ENCODE measurements at regions not wholly inside any gene's neighbourhood (a gene's known extent, or its start where the extent isn't known, plus 50 kb on each side); places are given as distances from the start of the nearest gene placed in this dataset.
"Not testable (repeated sequence)": the region's sequence is repeated elsewhere in the genome, so short reads cannot be mapped to it uniquely, and the experiment has no call there.

DNA sequence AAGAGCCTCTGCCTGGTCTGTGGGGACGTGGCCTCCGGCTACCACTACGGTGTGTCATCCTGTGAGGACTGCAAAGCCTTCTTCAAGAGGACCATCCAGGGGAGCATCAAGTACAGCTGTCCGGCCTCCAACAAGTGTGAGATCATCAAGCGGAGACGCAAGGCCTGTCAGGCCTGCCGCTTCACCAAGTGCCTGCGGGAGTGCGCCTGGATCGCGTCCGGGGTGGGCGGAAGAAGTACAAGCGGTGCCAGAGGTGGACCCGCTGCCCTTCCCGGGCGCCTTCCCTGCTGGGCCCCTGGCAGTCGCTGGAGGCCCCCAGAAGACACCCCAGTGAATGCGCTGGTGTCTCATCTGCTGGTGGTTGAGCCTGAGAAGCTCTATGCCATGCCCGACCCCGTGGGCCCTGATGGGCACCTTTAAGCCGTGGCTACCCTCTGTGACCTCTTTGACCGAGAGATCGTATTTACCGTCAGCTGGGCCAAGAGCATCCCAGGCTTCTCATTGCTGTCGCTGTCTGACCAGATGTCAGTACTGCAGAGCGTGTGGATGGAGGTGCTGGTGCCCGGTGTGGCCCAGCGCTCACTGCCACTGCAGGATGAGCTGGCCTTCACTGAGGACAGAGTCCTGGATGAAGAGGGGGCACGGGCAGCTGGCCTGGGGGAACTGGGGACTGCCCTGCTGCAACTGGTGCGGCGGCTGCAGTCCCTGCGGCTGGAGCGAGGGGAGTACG is 84.3 kb downstream of the MRPL57 start:
- not testable (repeated sequence) for DNase-seq (ENCODE audit: low read depth in 2 of 3, low spot score in 2 of 3)

DNA sequence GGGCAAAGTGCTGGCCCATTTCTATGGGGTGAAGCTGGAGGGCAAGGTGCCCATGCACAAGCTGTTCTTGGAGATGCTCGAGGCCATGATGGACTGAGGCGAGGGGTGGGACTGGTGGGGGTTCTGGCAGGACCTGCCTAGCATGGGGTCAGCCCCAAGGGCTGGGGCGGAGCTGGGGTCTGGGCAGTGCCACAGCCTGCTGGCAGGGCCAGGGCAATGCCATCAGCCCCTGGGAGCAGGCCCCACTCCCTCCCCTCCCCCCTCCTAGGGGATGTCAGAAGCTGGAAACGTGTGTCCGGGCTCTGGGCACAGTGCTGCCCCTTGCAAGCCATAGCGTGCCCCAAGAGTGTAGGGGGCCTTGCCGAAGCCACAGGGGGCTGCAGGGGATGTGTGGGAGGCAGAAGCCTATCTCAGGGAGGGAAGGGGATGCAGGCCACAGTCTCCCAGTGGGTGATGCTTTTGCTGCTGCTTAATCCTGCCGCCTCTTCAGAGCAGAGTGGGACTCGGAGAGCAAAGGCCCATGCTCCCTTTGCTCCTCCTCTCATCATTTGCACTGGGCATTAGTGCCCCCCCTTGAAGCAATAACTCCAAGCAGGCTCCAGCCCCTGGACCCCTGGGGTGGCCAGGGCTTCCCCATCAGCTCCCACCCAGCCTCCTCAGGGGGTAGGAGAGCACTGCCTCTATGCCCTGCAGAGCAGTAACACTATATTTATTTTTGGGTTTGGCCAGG is 85.2 kb downstream of the MRPL57 start:
- DNase-seq (ENCODE audit: low read depth in 2 of 3, low spot score in 2 of 3) = not testable (repeated sequence)

DNA sequence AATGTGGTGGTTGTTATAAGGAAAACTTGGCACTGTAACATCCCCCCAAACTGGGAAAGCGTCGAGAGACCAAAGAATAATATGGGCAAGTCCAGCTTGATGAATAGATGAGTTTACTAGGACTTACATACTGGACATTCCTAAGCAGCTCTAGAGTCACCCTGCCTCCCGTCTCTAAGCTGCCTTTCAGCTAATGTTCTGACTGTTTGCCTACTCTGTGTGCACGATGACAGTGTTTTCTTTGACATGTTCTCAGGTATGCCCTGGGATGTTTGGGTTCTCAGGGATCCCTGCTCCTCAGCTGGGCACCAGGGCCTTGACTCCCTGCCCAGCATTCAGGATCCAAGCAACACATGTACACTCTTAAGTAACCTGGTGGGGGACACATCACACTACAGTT is 87.5 kb downstream of the MRPL57 start:
- not testable (repeated sequence) for DNase-seq (ENCODE audit: low read depth in 2 of 3, low spot score in 2 of 3)

DNA sequence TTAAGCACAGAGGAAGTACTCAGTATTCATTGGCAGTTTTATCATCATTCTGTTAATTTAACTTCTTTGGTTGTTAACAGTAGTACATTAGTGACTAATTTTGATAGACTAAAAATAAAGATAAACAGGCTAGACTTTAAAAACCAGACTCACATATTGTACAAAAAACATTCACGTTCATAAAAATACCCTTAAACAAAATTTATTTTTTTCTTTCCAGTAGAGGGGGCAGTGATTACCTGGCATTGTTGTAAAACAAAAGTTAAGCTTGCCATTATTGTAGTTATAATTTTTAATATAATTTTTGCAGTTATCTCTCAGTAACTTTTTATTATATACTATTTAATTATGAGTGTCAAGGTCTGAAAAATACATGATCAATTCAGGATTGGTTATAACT is 92.0 kb downstream of the MRPL57 start:
- not testable (repeated sequence) for DNase-seq (ENCODE audit: low read depth in 2 of 3, low spot score in 2 of 3)

DNA sequence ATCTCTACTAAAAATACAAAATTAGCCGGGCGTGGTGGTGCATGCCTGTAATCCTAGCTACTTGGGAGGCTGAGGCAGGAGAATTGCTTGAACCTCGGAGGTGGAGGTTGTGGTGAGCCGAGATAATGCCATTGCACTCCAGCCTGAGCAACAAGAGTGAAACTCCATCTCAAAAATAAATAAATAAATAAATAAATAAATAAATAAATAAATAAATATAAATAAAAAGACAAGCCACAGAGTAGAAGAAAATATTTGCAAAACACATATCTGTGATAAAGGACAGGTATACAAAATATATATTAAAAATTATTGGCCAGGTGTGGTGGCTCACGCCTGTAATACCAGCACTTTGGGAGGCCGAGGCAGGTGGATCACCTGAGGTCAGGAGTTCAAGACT is 96.0 kb downstream of the MRPL57 start:
- DNase-seq (ENCODE audit: low read depth in 2 of 3, low spot score in 2 of 3) = not testable (repeated sequence)

DNA sequence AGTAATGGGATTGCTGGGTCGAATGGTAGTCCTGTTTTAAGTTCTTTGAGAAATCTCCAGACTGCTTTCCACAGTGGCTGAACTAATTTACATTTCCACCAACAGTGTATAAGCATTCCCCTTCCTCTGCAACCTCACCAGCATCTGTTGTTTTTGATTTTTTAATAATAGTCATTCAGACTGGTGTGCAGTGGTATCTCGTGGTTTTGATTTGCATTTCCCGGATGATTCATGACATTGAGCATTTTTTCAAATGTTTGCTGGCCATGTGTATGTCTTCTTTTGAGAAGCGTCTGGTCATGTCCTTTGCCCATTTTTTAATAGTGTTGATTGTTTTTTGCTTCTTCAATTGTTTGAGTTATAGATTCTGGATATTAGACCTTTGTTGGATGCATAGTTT is 98.0 kb downstream of the MRPL57 start:
- DNase-seq (ENCODE audit: low read depth in 2 of 3, low spot score in 2 of 3) = not testable (repeated sequence)

DNA sequence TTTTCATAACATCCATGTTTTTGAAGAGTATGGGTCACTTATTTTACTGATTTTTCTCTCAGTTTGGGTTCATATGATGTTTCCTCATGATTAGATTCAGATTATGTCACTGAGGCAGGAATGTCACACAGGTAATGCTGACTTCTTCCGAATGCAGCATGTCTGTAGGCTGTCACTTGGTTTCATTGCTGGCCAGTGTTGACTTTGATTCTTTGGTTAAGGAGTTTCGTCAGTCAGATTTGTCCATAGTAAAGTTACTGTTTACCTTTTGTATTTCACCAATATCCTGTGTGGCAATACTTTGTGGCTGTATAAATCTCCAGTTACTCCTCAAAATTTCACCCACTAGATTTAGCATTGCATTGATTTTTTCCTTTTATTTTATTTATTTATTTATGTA is 105.6 kb downstream of the MRPL57 start:
- no peak for DNase-seq (ENCODE audit: low read depth in 2 of 3, low spot score in 2 of 3)

DNA sequence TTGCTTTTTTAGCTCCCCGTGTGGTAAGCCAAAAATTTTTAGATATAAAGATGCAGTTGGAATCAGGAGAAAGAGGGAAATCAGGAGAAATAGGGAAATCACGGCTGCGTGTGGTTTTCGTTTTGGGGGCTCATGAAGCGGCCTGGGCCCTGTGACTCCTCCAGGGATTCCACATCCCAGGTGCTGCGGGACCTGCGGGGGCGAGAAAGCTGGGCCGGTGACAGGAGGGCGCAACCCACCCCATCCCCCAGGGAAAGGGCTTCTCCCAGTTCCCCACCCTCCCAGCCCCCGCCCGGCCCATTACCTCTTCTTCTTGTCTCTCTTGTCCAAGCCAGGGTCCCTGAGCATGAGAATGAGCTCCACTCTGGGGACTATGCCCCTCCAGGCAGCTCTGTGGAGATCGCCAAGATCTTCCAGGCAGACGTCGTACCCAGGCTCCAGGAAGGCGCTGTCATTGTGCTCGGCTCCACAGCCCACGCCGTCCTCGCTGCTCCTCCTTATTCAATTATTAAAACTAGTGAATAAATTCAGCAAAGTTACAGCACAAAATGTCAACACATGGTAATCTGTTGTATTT is 111.0 kb downstream of the MRPL57 start:
- DNase-seq (ENCODE audit: low read depth in 2 of 3, low spot score in 2 of 3) = no peak

DNA sequence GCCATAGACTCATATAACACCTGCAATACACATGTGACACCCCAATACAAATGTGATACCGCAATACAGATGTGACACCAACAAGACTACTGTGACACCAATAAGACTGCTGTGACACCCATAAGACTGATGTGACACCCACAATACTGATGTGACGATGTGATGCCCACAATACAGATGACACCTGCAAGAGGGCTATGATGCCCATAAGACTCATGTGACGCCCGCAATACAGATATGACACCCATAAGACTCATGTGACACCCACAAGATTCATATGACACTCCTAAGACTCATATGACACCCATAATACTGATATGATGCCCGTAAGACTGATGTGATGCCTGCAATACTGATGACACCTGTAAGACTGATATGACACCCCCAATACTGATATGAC is 113.0 kb downstream of the MRPL57 start:
- DNase-seq (ENCODE audit: low read depth in 2 of 3, low spot score in 2 of 3) = no peak

DNA sequence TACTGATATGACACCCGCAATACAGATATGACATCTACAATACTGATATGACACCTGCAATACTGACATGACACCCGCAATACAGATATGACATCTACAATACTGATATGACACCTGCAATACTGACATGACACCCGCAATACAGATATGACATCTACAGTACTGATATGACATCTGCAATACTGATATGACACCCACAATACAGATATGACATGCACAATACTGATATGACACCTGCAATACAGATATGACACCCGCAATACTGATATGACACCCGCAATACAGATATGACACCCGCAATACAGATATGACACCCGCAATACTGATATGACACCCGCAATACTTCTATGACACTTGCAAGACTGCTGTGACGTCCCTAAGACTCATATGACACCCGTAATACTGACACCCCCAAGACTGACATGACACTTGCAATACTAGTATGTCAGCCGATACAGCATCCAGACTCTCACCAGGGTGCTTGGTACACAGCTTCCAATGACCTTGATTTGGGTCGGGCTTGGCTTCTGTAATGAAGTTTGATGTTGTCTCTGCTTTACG is 114.1 kb downstream of the MRPL57 start:
- DNase-seq (ENCODE audit: low read depth in 2 of 3, low spot score in 2 of 3) = not testable (repeated sequence)

DNA sequence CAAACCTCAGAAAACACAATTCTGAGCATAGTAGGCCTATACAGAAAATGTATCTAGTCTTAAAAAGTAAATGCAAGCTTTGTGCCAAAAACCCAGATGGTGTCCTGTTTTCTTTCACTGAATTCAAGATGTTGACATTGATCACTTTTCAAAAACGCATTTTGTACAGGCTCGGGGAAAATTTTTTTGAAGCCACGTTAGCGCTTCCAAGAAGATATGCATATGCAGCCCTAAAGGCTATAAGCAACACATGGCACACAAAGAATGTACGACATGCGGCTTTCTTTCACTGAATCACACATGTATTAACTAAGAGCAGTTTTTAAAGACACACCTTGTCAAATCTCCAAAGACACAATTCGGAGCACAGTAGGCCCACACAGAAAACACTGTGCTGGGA is 115.4 kb downstream of the MRPL57 start:
- no peak for DNase-seq (ENCODE audit: low read depth in 2 of 3, low spot score in 2 of 3)

DNA sequence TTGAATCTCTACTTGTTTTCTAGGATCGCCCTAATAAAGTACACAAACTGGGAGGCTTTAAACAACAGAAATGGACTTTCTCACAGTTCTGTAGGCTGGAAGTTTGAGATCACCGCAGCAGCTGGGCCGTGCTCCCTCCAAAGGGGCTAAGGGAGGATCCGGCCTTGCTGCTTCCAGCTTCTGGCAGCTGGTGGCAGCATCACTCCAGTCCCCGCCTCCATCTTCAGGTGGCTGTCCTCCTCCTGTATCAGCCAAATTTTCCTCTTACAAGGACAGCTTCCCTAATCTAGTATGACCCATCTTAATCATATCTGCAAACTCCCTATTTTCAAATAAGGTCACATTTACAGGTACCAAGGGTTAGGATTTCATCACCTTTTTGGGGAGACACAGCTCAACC is 120.5 kb downstream of the MRPL57 start:
- DNase-seq (ENCODE audit: low read depth in 2 of 3, low spot score in 2 of 3) = peak; percentile 2 to 62 (median 56)

DNA sequence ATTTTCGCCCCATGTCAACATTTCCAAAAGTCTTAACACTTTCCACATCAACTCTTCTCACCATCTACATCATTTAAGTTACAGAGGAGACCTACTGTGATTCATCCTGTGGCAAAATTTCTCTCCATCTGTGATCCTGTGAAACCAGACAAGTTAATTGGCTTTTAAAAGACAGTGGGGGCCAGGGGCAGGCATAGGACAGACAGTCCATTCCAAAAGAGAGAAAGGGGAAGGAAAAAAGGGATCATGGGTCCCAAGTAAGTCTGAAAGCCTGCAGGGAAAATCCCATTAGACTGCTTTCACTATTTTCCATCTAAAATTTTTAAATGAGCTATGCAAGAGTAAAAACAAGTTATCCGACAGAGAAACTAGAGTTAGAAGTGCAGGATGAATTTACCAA is 121.0 kb downstream of the MRPL57 start:
- DNase-seq (ENCODE audit: low read depth in 2 of 3, low spot score in 2 of 3) = peak in 2 of 3 donors; percentile 4 to 10

DNA sequence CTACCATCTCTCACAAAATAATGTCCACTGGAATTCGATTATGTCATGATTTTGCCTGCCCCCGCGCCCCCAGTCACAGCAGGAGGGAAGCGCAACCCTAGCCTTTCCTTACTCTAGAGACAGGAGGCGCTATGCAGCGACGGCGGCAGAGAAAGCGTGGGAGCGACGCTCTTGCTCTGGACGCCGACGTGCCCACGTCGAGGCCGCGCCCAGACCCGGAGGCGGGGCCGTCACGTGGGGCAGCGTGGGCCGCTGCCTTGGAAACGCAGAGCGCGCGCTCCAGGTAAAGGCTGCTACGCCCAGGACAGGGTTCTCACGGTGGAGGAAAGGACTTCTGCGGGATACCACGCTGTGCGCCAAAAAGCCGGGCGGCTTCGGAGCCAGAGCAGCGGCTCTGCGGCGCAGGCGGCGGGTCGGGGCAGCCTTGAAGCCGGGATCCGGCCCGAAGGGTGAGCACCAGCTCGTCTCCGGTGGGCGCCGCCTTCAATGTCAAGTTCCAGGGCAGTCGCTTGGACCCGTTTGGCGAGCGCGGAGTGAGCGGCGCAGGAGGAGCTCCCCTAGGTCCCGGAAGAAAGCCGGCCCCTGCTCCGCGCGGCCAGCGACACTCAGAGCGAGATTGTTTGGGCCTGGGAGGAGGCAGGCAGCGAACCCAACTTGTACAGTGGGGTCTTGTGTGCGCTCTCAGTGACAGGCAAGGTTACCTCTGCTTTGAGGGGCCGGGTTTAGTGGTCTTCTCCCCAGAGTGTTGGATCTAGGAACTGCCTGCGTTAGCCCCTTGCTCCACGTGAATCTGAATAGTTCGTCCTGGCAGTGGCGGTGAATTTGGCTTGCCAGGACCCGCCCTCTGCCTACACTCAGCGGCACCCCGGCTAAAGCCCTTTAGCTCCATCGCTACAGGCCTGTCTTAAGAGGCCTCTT is 121.7 kb downstream of the MRPL57 start:
- peak; percentile 80 to 92 (median 90) for DNase-seq (ENCODE audit: low read depth in 2 of 3, low spot score in 2 of 3)

DNA sequence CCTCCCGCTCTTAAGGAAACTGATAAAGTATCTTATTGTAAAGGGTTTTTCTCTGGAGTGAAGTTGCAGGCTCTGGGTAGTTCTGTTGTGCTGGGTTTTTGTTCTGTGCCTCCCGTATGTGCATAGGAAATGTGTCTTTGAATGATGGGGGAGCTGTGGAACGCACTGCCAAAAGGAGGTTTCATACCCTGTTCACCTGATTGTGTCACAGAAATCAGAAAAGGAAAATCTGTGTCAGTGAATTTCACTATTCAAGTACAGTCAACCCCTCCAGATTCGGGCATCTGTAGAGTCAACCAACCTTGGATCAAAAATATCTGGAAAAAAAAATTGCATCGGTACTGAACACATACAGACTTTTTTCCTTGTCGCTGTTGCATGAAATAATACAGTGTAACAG is 127.8 kb downstream of the MRPL57 start:
- DNase-seq (ENCODE audit: low read depth in 2 of 3, low spot score in 2 of 3) = no peak

DNA sequence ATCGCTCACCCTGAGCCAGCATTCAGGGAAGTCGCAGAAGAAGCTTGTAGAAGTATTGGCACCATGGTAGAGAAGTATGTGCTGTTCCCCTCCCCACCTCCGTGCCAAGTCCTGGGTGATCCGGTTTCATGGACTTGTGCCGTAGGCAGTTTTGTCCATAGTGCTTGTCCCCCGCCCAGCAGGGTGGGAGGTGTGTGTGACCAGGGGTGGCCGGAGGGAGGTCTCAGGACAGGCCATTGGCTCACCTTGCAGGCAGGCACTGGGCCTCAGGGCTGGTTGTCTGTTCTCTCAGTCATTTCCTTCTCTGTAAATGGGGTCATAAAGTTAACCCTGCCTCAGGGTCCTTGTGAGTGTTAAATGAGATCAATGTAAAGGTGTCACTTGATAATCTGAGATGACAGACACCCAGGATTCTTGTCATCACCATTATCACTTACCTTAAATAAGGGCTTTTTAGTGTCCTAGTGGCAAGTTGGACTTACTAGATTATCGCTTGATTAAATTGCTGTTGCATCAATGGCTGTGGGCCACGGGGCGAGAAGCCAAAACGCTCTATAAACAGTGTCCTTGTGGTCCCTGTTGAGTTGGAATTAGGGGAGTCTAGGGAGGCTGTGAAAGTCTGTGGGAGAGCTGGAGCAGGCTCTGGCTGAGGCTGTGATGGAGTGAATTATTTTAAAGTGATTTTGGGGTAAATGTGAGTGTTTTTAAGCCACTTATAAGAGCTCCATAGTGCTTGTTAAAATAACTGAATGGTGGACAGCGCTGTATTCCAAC is 130.0 kb downstream of the MRPL57 start:
- not testable (repeated sequence) for DNase-seq (ENCODE audit: low read depth in 2 of 3, low spot score in 2 of 3)

DNA sequence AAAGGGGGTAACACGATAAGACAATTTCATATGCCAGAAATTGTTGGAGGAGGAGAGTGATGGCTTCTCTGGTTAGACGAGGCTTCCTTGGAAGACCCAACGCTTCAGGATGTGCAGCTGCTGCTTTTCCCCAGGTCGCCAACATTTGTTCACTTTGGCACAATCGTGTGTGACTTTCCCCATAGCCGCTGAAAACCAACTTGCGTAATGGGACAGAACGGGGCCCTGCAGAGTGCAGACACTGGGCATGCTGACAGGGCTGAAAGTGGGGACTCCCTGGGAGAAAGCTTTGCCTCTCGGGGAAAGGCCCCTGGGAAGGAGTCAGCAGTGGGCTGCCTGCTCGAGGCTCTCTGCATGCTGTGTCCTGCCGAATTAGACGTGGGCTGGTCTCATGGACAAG is 130.7 kb downstream of the MRPL57 start:
- DNase-seq (ENCODE audit: low read depth in 2 of 3, low spot score in 2 of 3) = not testable (repeated sequence)

DNA sequence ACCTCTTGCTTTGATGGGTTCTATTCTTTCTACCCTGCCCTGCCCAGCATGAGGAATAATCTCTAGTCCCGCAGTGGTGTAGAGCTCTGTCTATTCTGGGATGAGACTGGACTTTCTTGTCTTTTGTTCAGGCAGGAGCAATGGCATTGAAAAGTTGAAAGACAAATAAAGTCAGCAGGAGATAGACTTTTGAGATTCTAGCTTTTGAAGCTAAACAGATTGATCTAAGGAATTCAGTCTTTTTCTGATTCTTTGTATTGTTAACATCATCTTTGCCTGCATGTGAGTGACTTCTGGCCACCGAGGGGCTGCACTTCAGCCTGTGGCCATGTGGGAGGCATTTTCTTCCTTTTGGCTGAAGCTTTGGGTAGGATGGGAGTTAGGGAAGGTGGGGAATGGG is 132.4 kb downstream of the MRPL57 start:
- DNase-seq (ENCODE audit: low read depth in 2 of 3, low spot score in 2 of 3) = no peak

DNA sequence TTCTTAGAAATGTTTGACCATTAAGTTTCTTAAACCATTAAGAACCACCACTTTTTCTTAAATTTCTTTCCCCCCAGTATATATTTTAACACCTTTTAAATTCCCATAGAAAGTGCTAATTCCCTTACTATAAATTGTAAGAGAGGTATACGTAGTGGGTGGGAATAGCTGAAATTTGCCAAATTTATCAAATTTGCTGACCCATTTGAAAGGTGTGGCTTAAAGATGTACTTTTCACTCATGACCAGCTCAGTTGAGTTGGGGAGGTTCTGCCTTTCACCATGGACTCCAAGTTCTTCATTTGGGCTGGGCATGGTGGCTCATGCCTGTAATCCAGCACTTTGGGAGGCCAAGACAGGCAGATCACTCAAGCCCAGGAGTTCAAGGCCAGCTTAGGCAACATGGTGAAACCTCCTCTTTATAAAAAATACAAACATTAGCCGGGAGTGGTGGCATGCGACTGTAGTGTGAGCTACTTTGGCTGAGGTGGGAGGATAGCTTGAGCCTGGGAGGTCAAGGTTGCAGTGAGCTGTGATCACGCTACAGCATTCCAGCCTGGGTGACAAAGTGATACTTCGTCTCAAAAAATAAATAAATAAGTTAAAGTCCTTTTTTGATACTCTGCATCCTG is 133.2 kb downstream of the MRPL57 start:
- no peak for DNase-seq (ENCODE audit: low read depth in 2 of 3, low spot score in 2 of 3)
